ENCODE measurements at regions not wholly inside any gene's neighbourhood (a gene's known extent, or its start where the extent isn't known, plus 50 kb on each side); places are given as distances from the start of the nearest gene placed in this dataset.

DNA sequence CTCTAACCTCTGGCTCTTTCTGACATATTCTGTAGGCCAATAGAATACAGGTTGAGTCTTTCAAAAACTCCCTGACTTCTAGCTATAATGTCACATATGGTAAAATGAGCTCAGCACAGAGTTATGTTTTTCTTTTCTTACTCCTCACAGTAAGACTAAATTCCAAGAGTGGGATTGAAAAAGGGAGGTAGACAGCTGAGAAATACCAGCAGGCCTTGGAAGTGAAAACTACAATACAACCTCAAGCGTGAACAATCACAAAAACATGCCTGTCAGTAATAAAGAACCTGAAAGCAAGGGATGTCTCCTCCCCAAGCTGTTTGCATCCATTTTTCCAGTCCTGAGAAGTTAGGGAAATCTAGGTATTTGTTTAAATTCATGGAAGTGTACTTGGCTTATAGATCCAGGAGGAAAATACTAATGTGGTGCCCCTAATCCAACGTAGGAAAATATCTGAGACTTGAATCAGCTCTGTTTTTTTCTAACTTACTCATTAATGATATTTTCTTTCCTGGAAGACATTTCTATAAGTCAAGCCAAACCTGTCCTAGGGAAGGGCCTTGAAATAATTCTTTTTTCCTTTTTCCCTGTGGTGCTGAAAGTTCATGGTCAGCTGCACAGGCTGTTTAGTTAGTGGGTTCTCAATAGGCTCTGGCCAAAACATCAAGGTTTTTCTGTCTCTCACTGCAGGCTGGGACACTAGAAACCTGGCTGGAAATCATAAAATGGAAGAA lies 167.9 kb upstream of the SPATS2L start:
- TF ChIP-seq, protein P1, sequence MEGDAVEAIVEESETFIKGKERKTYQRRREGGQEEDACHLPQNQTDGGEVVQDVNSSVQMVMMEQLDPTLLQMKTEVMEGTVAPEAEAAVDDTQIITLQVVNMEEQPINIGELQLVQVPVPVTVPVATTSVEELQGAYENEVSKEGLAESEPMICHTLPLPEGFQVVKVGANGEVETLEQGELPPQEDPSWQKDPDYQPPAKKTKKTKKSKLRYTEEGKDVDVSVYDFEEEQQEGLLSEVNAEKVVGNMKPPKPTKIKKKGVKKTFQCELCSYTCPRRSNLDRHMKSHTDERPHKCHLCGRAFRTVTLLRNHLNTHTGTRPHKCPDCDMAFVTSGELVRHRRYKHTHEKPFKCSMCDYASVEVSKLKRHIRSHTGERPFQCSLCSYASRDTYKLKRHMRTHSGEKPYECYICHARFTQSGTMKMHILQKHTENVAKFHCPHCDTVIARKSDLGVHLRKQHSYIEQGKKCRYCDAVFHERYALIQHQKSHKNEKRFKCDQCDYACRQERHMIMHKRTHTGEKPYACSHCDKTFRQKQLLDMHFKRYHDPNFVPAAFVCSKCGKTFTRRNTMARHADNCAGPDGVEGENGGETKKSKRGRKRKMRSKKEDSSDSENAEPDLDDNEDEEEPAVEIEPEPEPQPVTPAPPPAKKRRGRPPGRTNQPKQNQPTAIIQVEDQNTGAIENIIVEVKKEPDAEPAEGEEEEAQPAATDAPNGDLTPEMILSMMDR (IDR thresholded peaks at IDR 0.05; ENCODE audit: low read depth, low read length, poor library complexity, severe bottlenecking): no peak
- no peak for TF ChIP-seq EZH2phosphoT487 (IDR thresholded peaks at IDR 0.05; ENCODE audit: borderline replicate concordance, low read length)

Data from DOHH2 (cell line).